HepG2 (cell line): ENCODE measurements at regions not wholly inside any gene's neighbourhood (a gene's known extent, or its start where the extent isn't known, plus 50 kb on each side); places are given as distances from the start of the nearest gene placed in this dataset.
"Not testable (repeated sequence)": the region's sequence is repeated elsewhere in the genome, so short reads cannot be mapped to it uniquely, and the experiment has no call there.

ENCODE experiments used
- CBX1 ChIP-seq: IDR thresholded peaks from one replicate; pipeline ENCODE4 v1.6.1; 2016; ENCODE audit warnings: antibody characterized with exemption, low read depth
- CEBPG ChIP-seq: IDR thresholded peaks from 2 replicates; pipeline ENCODE4 v1.6.1; 2016
- EP300 ChIP-seq, 3 experiments: sonication (generic) in 1 of 3; formaldehyde crosslinking in 1 of 3; IDR thresholded peaks; 2 replicates each; pipeline versions ENCODE4 v1.5.1 to v1.6.1; 2011 to 2020; ENCODE audit warnings: low read depth in 2 of 3, low read length in 2 of 3, borderline replicate concordance in 1 of 3, improper control_type of control experiment in 1 of 3, mild to moderate bottlenecking in 1 of 3, missing genetic modification reagents in 1 of 3, moderate library complexity in 1 of 3
- FOXK1 ChIP-seq: sonication (generic); formaldehyde crosslinking; IDR thresholded peaks from 2 replicates; pipeline ENCODE4 v1.4.0; 2020; ENCODE audit warnings: low read depth, missing genetic modification reagents, borderline replicate concordance
- FOXP1 ChIP-seq, 2 experiments: fragments of 450-650 bp in 1 of 2; IDR thresholded peaks; 2 replicates each; pipeline ENCODE4 v1.6.1; 2017 to 2018; ENCODE audit warnings: antibody characterized with exemption in 1 of 2
- GATAD2A ChIP-seq: IDR thresholded peaks from 2 replicates; pipeline ENCODE4 v1.6.1; 2016
- HDAC1 ChIP-seq: sonication (generic); formaldehyde crosslinking; IDR thresholded peaks from 2 replicates; pipeline ENCODE4 v1.5.1; 2020; ENCODE audit warnings: mild to moderate bottlenecking, missing genetic modification reagents
- HMG20A ChIP-seq: IDR thresholded peaks from 2 replicates; pipeline ENCODE4 v1.6.1; 2016; ENCODE audit warnings: borderline replicate concordance
- KDM1A ChIP-seq: IDR thresholded peaks from 2 replicates; pipeline ENCODE4 v1.6.1; 2016; ENCODE audit warnings: missing compliant biosample characterization
- NR2F6 ChIP-seq, 2 experiments: IDR thresholded peaks; 2 replicates each; pipeline ENCODE4 v1.6.1; 2016; ENCODE audit warnings: antibody characterized with exemption in 1 of 2, mild to moderate bottlenecking in 1 of 2
- PITX1 ChIP-seq: sonication (generic); formaldehyde crosslinking; IDR thresholded peaks from 2 replicates; pipeline ENCODE4 v1.5.1; 2020; ENCODE audit warnings: mild to moderate bottlenecking, missing genetic modification reagents
- POGZ ChIP-seq: sonication (generic); formaldehyde crosslinking; IDR thresholded peaks from 2 replicates; pipeline ENCODE4 v1.4.0; 2020; ENCODE audit warnings: mild to moderate bottlenecking, missing genetic modification reagents
- RCOR2 ChIP-seq: IDR thresholded peaks from 2 replicates; pipeline ENCODE4 v1.6.1; 2016; ENCODE audit warnings: missing biosample characterization, missing genetic modification reagents
- SALL1 ChIP-seq: sonication (generic); formaldehyde crosslinking; IDR thresholded peaks from 2 replicates; pipeline ENCODE4 v1.8.0; 2022; ENCODE audit warnings: mild to moderate bottlenecking, missing genetic modification reagents
- SOX6 ChIP-seq, 2 experiments: fragments of 450-650 bp in 1 of 2; sonication (generic) in 1 of 2; formaldehyde crosslinking in 1 of 2; IDR thresholded peaks; 2 replicates each; pipeline versions ENCODE4 v1.4.0 to v1.6.1; 2017 to 2020; ENCODE audit warnings: antibody characterized with exemption in 1 of 2, mild to moderate bottlenecking in 1 of 2, missing genetic modification reagents in 1 of 2
- TARDBP ChIP-seq: sonication (generic); formaldehyde crosslinking; IDR thresholded peaks from 2 replicates; pipeline ENCODE4 v1.8.0; 2022; ENCODE audit warnings: mild to moderate bottlenecking, missing genetic modification reagents
- TBX2 ChIP-seq: sonication (generic); formaldehyde crosslinking; IDR thresholded peaks from 2 replicates; pipeline ENCODE4 v1.5.0; 2020; ENCODE audit warnings: missing genetic modification reagents, mild to moderate bottlenecking, borderline replicate concordance
- ZBTB38 ChIP-seq: sonication (generic); formaldehyde crosslinking; IDR thresholded peaks from 2 replicates; pipeline ENCODE4 v1.5.1; 2020; ENCODE audit warnings: mild to moderate bottlenecking, missing genetic modification reagents
- ZMYM2 ChIP-seq: sonication (generic); formaldehyde crosslinking; IDR thresholded peaks from 2 replicates; pipeline ENCODE4 v1.8.0; 2022; ENCODE audit warnings: mild to moderate bottlenecking, missing genetic modification reagents
- ZMYM3 ChIP-seq: sonication (generic); formaldehyde crosslinking; IDR thresholded peaks from 2 replicates; pipeline ENCODE4 v1.5.1; 2020; ENCODE audit warnings: mild to moderate bottlenecking, missing genetic modification reagents
- ZNF430 ChIP-seq: sonication (generic); formaldehyde crosslinking; IDR thresholded peaks from 2 replicates; pipeline ENCODE4 v1.9.0; 2021; ENCODE audit warnings: mild to moderate bottlenecking, missing genetic modification reagents
- ZNF501 ChIP-seq: sonication (generic); formaldehyde crosslinking; IDR thresholded peaks from 2 replicates; pipeline ENCODE4 v1.5.1; 2020; ENCODE audit warnings: mild to moderate bottlenecking, moderate library complexity, missing genetic modification reagents
- ZNF687 ChIP-seq: sonication (generic); formaldehyde crosslinking; IDR thresholded peaks from 2 replicates; pipeline ENCODE4 v1.5.1; 2020; ENCODE audit warnings: mild to moderate bottlenecking, missing genetic modification reagents, moderate library complexity
- TF ChIP-seq, protein P1 (sequence below): sonication (generic); formaldehyde crosslinking; IDR thresholded peaks from 2 replicates; pipeline ENCODE4 v1.4.0; 2020; ENCODE audit warnings: missing genetic modification reagents, mild to moderate bottlenecking, borderline replicate concordance

- TF ChIP-seq ZNF687 (CRISPR knock-in tag) (peak; percentile 75), HDAC1 (CRISPR knock-in tag) (peak; percentile 56), CEBPG (CRISPR knock-in tag) (0 out of 2 replicates have a peak, but pooled peaks have one; percentile 17), FOXP1 (CRISPR knock-in tag; IDR thresholded peaks at IDR 0.05) (peak; percentile 40; the same call in 1 of the 2 replicates), SALL1 (CRISPR knock-in tag) (peak; percentile 63; the same call in 1 of the 2 replicates), CBX1 (peak; percentile 30), ZNF430 (CRISPR knock-in tag) (peak; percentile 23; the same call in 1 of the 2 replicates), RCOR2 (CRISPR knock-in tag) (0 out of 2 replicates have a peak, but pooled peaks have one; percentile 62), PITX1 (CRISPR knock-in tag) (peak; percentile 95), EP300 (IDR thresholded peaks at IDR 0.05; ENCODE audit: low read depth in 2 of 2, low read length in 2 of 2) (peak in 1 of 2 experiments; percentile 29; a peak in 1 of 4 replicates), SOX6 (CRISPR knock-in tag; IDR thresholded peaks at IDR 0.05) (peak; percentile 63), TARDBP (0 out of 2 replicates have a peak, but pooled peaks have one; percentile 27), ZBTB38 (CRISPR knock-in tag) (0 out of 2 replicates have a peak, but pooled peaks have one; percentile 26), FOXK1 (CRISPR knock-in tag) (0 out of 2 replicates have a peak, but pooled peaks have one; percentile 12), HMG20A (CRISPR knock-in tag) (peak; percentile 16; the same call in 1 of the 2 replicates), NR2F6 (IDR thresholded peaks at IDR 0.05) (peak; percentile 49), NR2F6 (CRISPR knock-in tag; IDR thresholded peaks at IDR 0.05) (0 out of 2 replicates have a peak, but pooled peaks have one; percentile 33), POGZ (CRISPR knock-in tag) (peak; percentile 68; the same call in 1 of the 2 replicates), ZMYM3 (CRISPR knock-in tag) (peak; percentile 80), ZNF501 (CRISPR knock-in tag) (0 out of 2 replicates have a peak, but pooled peaks have one; percentile 23), ZMYM2 (CRISPR knock-in tag) (peak; percentile 95), TBX2 (peak; percentile 31; the same call in 1 of the 2 replicates), KDM1A (peak; percentile 64; the same call in 1 of the 2 replicates), GATAD2A (CRISPR knock-in tag) (peak; percentile 32; the same call in 1 of the 2 replicates)
- not testable (repeated sequence) for TF ChIP-seq FOXP1 (IDR thresholded peaks at IDR 0.05); EP300 (CRISPR knock-in tag; IDR thresholded peaks at IDR 0.05; ENCODE audit: borderline replicate concordance); SOX6 (IDR thresholded peaks at IDR 0.05)
- TF ChIP-seq, protein P1, sequence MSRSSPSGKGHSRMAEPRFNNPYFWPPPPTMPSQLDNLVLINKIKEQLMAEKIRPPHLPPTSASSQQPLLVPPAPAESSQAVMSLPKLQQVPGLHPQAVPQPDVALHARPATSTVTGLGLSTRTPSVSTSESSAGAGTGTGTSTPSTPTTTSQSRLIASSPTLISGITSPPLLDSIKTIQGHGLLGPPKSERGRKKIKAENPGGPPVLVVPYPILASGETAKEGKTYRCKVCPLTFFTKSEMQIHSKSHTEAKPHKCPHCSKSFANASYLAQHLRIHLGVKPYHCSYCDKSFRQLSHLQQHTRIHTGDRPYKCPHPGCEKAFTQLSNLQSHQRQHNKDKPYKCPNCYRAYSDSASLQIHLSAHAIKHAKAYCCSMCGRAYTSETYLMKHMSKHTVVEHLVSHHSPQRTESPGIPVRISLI (CRISPR knock-in tag), result peak; percentile 92
Observed at GRCh38 chr7:65071854-65072431, 65.5 kb upstream of the ERV3-1 start (continued).
